Stimulated activated CD4-positive, alpha-beta T cell treated with anti-CD3 and anti-CD28 coated beads, TNF-alpha, amount 100 ng/mL, for 48 hours (primary cell): ENCODE measurements at regions not wholly inside any gene's neighbourhood (a gene's known extent, or its start where the extent isn't known, plus 50 kb on each side); places are given as distances from the start of the nearest gene placed in this dataset.

ENCODE experiments used
- DNase-seq, 3 donors: peaks; one replicate each; pipeline ENCODE4 v3.0.0-alpha.2; 2020; ENCODE audit warnings: low read depth in 3 of 3

- DNase-seq = no peak
These were observed 119.6 kb downstream of the MTX2 start for GRCh38 chr2:176388861-176389260.

GRCh38 chr2:176390276-176391147 is 121.3 kb downstream of the MTX2 start:
- DNase-seq = no peak

GRCh38 chr2:176391148-176391419 is 121.8 kb downstream of the MTX2 start:
- no peak for DNase-seq

GRCh38 chr2:176392249-176392648 is 123.0 kb downstream of the MTX2 start:
- no peak for DNase-seq

GRCh38 chr2:176392744-176393414 is 123.6 kb downstream of the MTX2 start:
- no peak for DNase-seq

- DNase-seq = no peak
These were observed 126.1 kb downstream of the MTX2 start for GRCh38 chr2:176395273-176395854.

GRCh38 chr2:176398243-176399073 is 129.2 kb downstream of the MTX2 start:
- DNase-seq = no peak

- DNase-seq = no peak
These were observed 129.9 kb downstream of the MTX2 start for GRCh38 chr2:176399074-176399598.

GRCh38 chr2:176405477-176405876 is 136.2 kb downstream of the MTX2 start:
- DNase-seq = no peak

- no peak for DNase-seq
These were observed 138.5 kb downstream of the MTX2 start for GRCh38 chr2:176407706-176408105.

GRCh38 chr2:176409671-176410070 is 140.4 kb downstream of the MTX2 start:
- DNase-seq = no peak

- no peak for DNase-seq
These were observed 142.9 kb downstream of the MTX2 start for GRCh38 chr2:176412136-176412535.

- no peak for DNase-seq
These were observed 144.5 kb downstream of the MTX2 start for GRCh38 chr2:176413786-176414185.

- no peak for DNase-seq
These were observed 145.4 kb downstream of the MTX2 start for GRCh38 chr2:176414641-176415040.

- no peak for DNase-seq
These were observed 146.1 kb downstream of the MTX2 start for GRCh38 chr2:176415174-176415895.

GRCh38 chr2:176415937-176416499 is 146.8 kb downstream of the MTX2 start:
- no peak for DNase-seq

GRCh38 chr2:176418768-176419167 is 149.5 kb downstream of the MTX2 start:
- DNase-seq = no peak

- DNase-seq = no peak
These were observed 150.4 kb downstream of the MTX2 start for GRCh38 chr2:176419591-176420071.

GRCh38 chr2:176421297-176422050 is 152.2 kb downstream of the MTX2 start:
- DNase-seq = no peak

GRCh38 chr2:176423819-176424218 is 154.6 kb downstream of the MTX2 start:
- no peak for DNase-seq
